ENCODE measurements at regions not wholly inside any gene's neighbourhood (a gene's known extent, or its start where the extent isn't known, plus 50 kb on each side); places are given as distances from the start of the nearest gene placed in this dataset.
A peak's percentile ranks its signal among the peaks of the same experiment; 100 is the strongest.
"Not testable (repeated sequence)": the region's sequence is repeated elsewhere in the genome, so short reads cannot be mapped to it uniquely, and the experiment has no call there.

GRCh38 chr1:64348961-64349648 is 120.8 kb upstream of the CACHD1 start:
- no peaks in the 10 kb centered on the region for H3K36me3 ChIP-seq (ENCODE audit: control insufficient read depth, insufficient read depth, low read length)
- no peaks in the 10 kb centered on the region for H3K27me3 ChIP-seq (ENCODE audit: control insufficient read depth, insufficient read depth, low read length)
- peak; percentile 79 for FAIRE-seq
- no peak overlapping the region for H3K4me3 ChIP-seq (ENCODE audit: low read depth, low read length)
- TF ChIP-seq, protein P1, sequence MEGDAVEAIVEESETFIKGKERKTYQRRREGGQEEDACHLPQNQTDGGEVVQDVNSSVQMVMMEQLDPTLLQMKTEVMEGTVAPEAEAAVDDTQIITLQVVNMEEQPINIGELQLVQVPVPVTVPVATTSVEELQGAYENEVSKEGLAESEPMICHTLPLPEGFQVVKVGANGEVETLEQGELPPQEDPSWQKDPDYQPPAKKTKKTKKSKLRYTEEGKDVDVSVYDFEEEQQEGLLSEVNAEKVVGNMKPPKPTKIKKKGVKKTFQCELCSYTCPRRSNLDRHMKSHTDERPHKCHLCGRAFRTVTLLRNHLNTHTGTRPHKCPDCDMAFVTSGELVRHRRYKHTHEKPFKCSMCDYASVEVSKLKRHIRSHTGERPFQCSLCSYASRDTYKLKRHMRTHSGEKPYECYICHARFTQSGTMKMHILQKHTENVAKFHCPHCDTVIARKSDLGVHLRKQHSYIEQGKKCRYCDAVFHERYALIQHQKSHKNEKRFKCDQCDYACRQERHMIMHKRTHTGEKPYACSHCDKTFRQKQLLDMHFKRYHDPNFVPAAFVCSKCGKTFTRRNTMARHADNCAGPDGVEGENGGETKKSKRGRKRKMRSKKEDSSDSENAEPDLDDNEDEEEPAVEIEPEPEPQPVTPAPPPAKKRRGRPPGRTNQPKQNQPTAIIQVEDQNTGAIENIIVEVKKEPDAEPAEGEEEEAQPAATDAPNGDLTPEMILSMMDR (IDR thresholded peaks at IDR 0.05; ENCODE audit: insufficient read depth, low read length, severe bottlenecking): no peak
- no peak for DNase-seq (ENCODE audit: low read depth)

DNA sequence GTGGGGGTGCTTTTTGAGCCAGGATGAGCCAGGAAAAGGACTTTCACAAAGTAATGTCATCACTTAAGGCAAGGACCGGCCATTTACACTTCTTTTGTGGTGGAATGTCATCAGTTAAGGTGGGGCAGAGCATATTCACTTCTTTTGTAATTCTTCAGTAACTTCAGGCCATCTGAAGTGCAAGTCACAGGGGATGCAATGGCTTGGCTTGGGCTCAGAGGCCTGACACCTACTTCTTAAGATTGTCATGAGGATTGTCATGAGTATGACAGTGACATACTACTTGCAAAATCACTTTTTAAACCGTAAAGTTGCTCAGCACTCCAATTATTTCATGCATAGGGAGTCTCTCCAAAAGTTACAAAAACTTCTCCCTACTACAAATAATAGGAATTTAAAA is 114.4 kb upstream of the CACHD1 start:
- not testable (repeated sequence) for H3K27me3 ChIP-seq (ENCODE audit: control insufficient read depth, insufficient read depth, low read length); FAIRE-seq; DNase-seq (ENCODE audit: low read depth); H3K4me3 ChIP-seq (ENCODE audit: low read depth, low read length); H3K36me3 ChIP-seq (ENCODE audit: control insufficient read depth, insufficient read depth, low read length)

DNA sequence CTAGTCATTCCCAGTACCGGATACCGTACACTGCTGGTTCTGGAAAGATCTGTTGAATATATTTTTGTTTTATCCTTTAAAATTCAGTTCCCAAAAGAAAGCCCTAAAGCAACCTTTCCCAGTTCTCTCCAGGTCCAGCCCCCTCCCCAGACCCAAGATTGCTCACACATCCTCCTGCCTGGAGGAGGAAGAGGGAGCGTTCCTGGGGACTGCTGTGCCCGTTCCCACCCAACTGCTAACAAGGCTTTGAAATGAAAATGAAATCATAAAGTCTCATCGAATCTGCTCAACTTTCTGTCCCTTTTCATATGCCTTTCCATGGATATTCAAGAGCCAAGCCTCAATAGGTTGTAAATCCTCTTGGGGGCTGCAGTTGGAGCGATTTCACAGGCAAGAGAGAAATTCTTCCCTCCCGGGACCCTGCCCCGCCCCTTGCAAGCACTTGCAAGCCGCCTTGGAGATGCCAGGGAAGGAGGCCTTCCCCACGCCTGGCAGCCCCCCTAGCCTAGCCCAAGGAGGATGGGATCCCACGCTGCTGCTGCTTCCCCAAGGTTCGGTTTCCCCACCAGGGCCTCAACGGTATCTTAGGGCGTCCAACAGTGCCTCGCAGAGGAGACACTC is 113.2 kb upstream of the CACHD1 start:
- H3K4me3 ChIP-seq (ENCODE audit: low read depth, low read length): no peak overlapping the region
- no peak for FAIRE-seq
- H3K36me3 ChIP-seq (ENCODE audit: control insufficient read depth, insufficient read depth, low read length): no peaks in the 10 kb centered on the region
- H3K27me3 ChIP-seq (ENCODE audit: control insufficient read depth, insufficient read depth, low read length): no peaks in the 10 kb centered on the region
- TF ChIP-seq, protein P1 (IDR thresholded peaks at IDR 0.05; ENCODE audit: insufficient read depth, low read length, severe bottlenecking): no peak
- DNase-seq (ENCODE audit: low read depth): no peak

DNA sequence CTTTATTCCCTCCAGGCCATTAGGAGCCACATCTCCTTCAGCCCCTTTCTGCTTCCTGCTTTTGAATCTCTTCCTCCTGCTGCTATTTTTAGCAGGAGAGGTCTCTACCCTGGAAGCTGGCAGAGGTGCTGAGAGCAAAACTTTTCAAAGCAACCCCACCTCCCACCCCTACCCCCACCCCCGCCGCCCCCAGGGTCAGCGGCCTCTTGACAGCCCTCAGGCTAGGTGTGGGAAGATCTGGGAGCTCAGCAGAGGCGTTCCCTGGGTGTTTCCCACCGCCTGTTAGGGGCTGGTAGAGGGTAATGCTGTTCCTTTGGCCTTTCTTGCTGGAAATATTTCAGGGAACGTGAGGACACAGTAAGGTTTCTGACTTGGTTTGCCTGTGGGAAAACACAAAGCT is 112.5 kb upstream of the CACHD1 start:
- no peaks in the 10 kb centered on the region for H3K36me3 ChIP-seq (ENCODE audit: control insufficient read depth, insufficient read depth, low read length)
- TF ChIP-seq, protein P1 (IDR thresholded peaks at IDR 0.05; ENCODE audit: insufficient read depth, low read length, severe bottlenecking): no peak
- H3K4me3 ChIP-seq (ENCODE audit: low read depth, low read length): no peak overlapping the region
- H3K27me3 ChIP-seq (ENCODE audit: control insufficient read depth, insufficient read depth, low read length): no peaks in the 10 kb centered on the region
- DNase-seq (ENCODE audit: low read depth) (no peak), FAIRE-seq (no peak)

- FAIRE-seq: no peak
- Histone ChIP-seq H3K4me3 (ENCODE audit: low read depth, low read length) (no peak overlapping the region), H3K27me3 (ENCODE audit: control insufficient read depth, insufficient read depth, low read length) (no peaks in the 10 kb centered on the region), H3K36me3 (ENCODE audit: control insufficient read depth, insufficient read depth, low read length) (no peaks in the 10 kb centered on the region)
- TF ChIP-seq, protein P1 (IDR thresholded peaks at IDR 0.05; ENCODE audit: insufficient read depth, low read length, severe bottlenecking): no peak
- DNase-seq (ENCODE audit: low read depth): no peak
These were observed 111.2 kb upstream of the CACHD1 start for GRCh38 chr1:64358692-64359091.

DNA sequence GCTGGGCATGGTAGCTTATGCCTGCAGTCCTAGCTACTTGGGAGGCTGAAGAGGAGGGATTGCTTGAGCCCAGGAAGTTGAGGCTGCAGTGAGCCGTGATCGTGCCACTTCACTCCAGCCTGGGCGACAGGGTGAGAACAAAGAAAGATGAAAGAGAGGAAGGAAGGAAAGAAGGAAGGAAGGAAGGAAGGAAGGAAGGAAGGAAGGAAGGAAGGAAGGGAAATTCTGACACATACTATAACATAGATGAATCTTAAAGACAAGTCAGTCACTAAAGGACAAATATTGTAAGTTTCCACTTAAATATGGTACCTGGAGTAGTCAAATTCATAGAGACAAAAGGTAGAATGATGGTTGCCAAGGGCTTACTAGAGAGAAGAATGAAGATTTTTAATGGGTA is 108.0 kb upstream of the CACHD1 start:
- TF ChIP-seq, protein P1 (IDR thresholded peaks at IDR 0.05; ENCODE audit: insufficient read depth, low read length, severe bottlenecking): no peak
- no peaks in the 10 kb centered on the region for H3K27me3 ChIP-seq (ENCODE audit: control insufficient read depth, insufficient read depth, low read length)
- FAIRE-seq (no peak), DNase-seq (ENCODE audit: low read depth) (no peak)
- no peak overlapping the region for H3K4me3 ChIP-seq (ENCODE audit: low read depth, low read length)
- no peaks in the 10 kb centered on the region for H3K36me3 ChIP-seq (ENCODE audit: control insufficient read depth, insufficient read depth, low read length)
